Skin epidermis (tissue), 12 donors: ENCODE measurements at regions not wholly inside any gene's neighbourhood (a gene's known extent, or its start where the extent isn't known, plus 50 kb on each side); places are given as distances from the start of the nearest gene placed in this dataset.

Source experiments
- H3K27ac ChIP-seq, 21 experiments: fragments of 200-600 bp; sonication (generic) in 11 of 21; one replicate each; pipeline ENCODE4 v1.5.0; 2020; ENCODE audit warnings: mild to moderate bottlenecking in 3 of 21, inconsistent platforms in 2 of 21, moderate library complexity in 2 of 21
- H3K4me3 ChIP-seq, 7 experiments: fragments of 200-600 bp; sonication (generic) in 2 of 7; one replicate each; pipeline ENCODE4 v1.5.0; 2020; ENCODE audit warnings: inconsistent platforms in 2 of 7, mild to moderate bottlenecking in 2 of 7, moderate library complexity in 1 of 7

- no peak overlapping the region for H3K27ac ChIP-seq
- no peak overlapping the region for H3K4me3 ChIP-seq
Measured at GRCh38 chr4:178311997-178312396, 869.8 kb upstream of the AGA start.

GRCh38 chr4:178314287-178314686 is 872.0 kb upstream of the AGA start:
- Histone ChIP-seq H3K4me3 (no peak overlapping the region), H3K27ac (no peak overlapping the region)

GRCh38 chr4:178316211-178316610 is 874.0 kb upstream of the AGA start:
- Histone ChIP-seq H3K27ac (no peak overlapping the region), H3K4me3 (no peak overlapping the region)

- no peak overlapping the region for H3K27ac ChIP-seq
- H3K4me3 ChIP-seq, result no peak overlapping the region
Measured at GRCh38 chr4:178320003-178320402, 877.8 kb upstream of the AGA start.

GRCh38 chr4:178322524-178323183 is 880.4 kb upstream of the AGA start:
- H3K4me3 ChIP-seq, result no peak overlapping the region
- no peak overlapping the region for H3K27ac ChIP-seq

- H3K27ac ChIP-seq, result no peak overlapping the region
- H3K4me3 ChIP-seq, result no peak overlapping the region
Measured at GRCh38 chr4:178329226-178329872, 887.1 kb upstream of the AGA start.

GRCh38 chr4:178333355-178333754 is 891.1 kb upstream of the AGA start:
- Histone ChIP-seq H3K27ac (no peak overlapping the region), H3K4me3 (no peak overlapping the region)

- Histone ChIP-seq H3K27ac (no peak overlapping the region), H3K4me3 (no peak overlapping the region)
Measured at GRCh38 chr4:178339769-178340168, 897.5 kb upstream of the AGA start.

- Histone ChIP-seq H3K4me3 (no peak overlapping the region), H3K27ac (no peak overlapping the region)
Measured at GRCh38 chr4:178340468-178340867, 898.2 kb upstream of the AGA start.

GRCh38 chr4:178344096-178344495 is 901.9 kb upstream of the AGA start:
- Histone ChIP-seq H3K4me3 (no peak overlapping the region), H3K27ac (no peak overlapping the region)

- no peak overlapping the region for H3K4me3 ChIP-seq
- H3K27ac ChIP-seq, result no peak overlapping the region
Measured at GRCh38 chr4:178347111-178347510, 904.9 kb upstream of the AGA start.

GRCh38 chr4:178349601-178350000 is 907.4 kb upstream of the AGA start:
- Histone ChIP-seq H3K27ac (no peak overlapping the region), H3K4me3 (no peak overlapping the region)

- no peak overlapping the region for H3K4me3 ChIP-seq
Measured at GRCh38 chr4:178351185-178351584, 908.9 kb upstream of the AGA start.

GRCh38 chr4:178356725-178357124 is 914.5 kb upstream of the AGA start:
- Histone ChIP-seq H3K27ac (no peak overlapping the region), H3K4me3 (no peak overlapping the region)

More at GRCh38 chr4:178351185-178351584, 908.9 kb upstream of the AGA start:
- H3K27ac ChIP-seq, result no peak overlapping the region

GRCh38 chr4:178385481-178385880 is 943.2 kb upstream of the AGA start:
- no peak overlapping the region for H3K27ac ChIP-seq
- no peak overlapping the region for H3K4me3 ChIP-seq

GRCh38 chr4:178387756-178388155 is 945.5 kb upstream of the AGA start:
- Histone ChIP-seq H3K4me3 (no peak overlapping the region), H3K27ac (no peak overlapping the region)

GRCh38 chr4:178395798-178396197 is 953.6 kb upstream of the AGA start:
- H3K4me3 ChIP-seq, result no peak overlapping the region
- H3K27ac ChIP-seq, result no peak overlapping the region

GRCh38 chr4:178412455-178412854 is 970.2 kb upstream of the AGA start:
- no peak overlapping the region for H3K4me3 ChIP-seq
- no peak overlapping the region for H3K27ac ChIP-seq

GRCh38 chr4:178414042-178414441 is 971.8 kb upstream of the AGA start:
- no peak overlapping the region for H3K27ac ChIP-seq
- no peak overlapping the region for H3K4me3 ChIP-seq

- Histone ChIP-seq H3K27ac (no peak overlapping the region), H3K4me3 (no peak overlapping the region)
Measured at GRCh38 chr4:178414881-178415446, 972.7 kb upstream of the AGA start.

- H3K4me3 ChIP-seq, result no peak overlapping the region
Measured at GRCh38 chr4:178415925-178416324, 973.7 kb upstream of the AGA start.

More at GRCh38 chr4:178415925-178416324, 973.7 kb upstream of the AGA start:
- H3K27ac ChIP-seq, result no peak overlapping the region
